Hepatocyte (in vitro differentiated cells): ENCODE measurements at regions not wholly inside any gene's neighbourhood (a gene's known extent, or its start where the extent isn't known, plus 50 kb on each side); places are given as distances from the start of the nearest gene placed in this dataset.

Experiments used
- DNase-seq: peaks from one replicate; pipeline ENCODE4 v3.0.0-alpha.2; 2016; ENCODE audit warnings: low spot score
- H2AFZ ChIP-seq: fragments of 200-600 bp; sonication (generic); 2 replicates; pipeline ENCODE4 v1.6.0; 2016; ENCODE audit warnings: antibody characterized with exemption, mild to moderate bottlenecking
- H3K27ac ChIP-seq: fragments of 200-600 bp; sonication (generic); 2 replicates; pipeline ENCODE4 v1.5.1; 2016; ENCODE audit warnings: mild to moderate bottlenecking
- H3K27me3 ChIP-seq: fragments of 200-600 bp; sonication (generic); 2 replicates; pipeline ENCODE4 v1.6.1; 2016
- H3K36me3 ChIP-seq: fragments of 200-600 bp; sonication (generic); replicated peaks from 2 replicates; pipeline ENCODE4 v1.5.1; 2016; ENCODE audit warnings: low read depth; ENCODE audit not compliant: insufficient read depth
- H3K4me1 ChIP-seq: fragments of 200-600 bp; sonication (generic); 2 replicates; pipeline ENCODE4 v1.5.1; 2016; ENCODE audit warnings: mild to moderate bottlenecking, moderate library complexity; ENCODE audit not compliant: insufficient read depth
- H3K4me2 ChIP-seq: fragments of 200-600 bp; sonication (generic); 2 replicates; pipeline ENCODE4 v1.6.0; 2016
- H3K4me3 ChIP-seq: fragments of 200-600 bp; sonication (generic); 2 replicates; pipeline ENCODE4 v1.5.1; 2016; ENCODE audit warnings: mild to moderate bottlenecking
- H3K79me2 ChIP-seq: fragments of 200-600 bp; sonication (generic); 2 replicates; pipeline ENCODE4 v1.6.0; 2017; ENCODE audit warnings: mild to moderate bottlenecking
- H3K9me2 ChIP-seq: fragments of 200-600 bp; sonication (generic); replicated peaks from 2 replicates; pipeline ENCODE4 v1.6.0; 2017; ENCODE audit warnings: mild to moderate bottlenecking; ENCODE audit not compliant: insufficient read depth
- H3K9me3 ChIP-seq: fragments of 200-600 bp; sonication (generic); 2 replicates; pipeline ENCODE4 v1.5.1; 2016; ENCODE audit warnings: low read depth, mild to moderate bottlenecking
- H4K20me1 ChIP-seq: fragments of 200-600 bp; sonication (generic); 2 replicates; pipeline ENCODE4 v1.6.0; 2016; ENCODE audit warnings: mild to moderate bottlenecking; ENCODE audit not compliant: insufficient read depth, poor library complexity, severe bottlenecking
- CTCF ChIP-seq: fragments of 200-600 bp; sonication (generic); IDR thresholded peaks from 2 replicates; pipeline ENCODE4 v1.5.1; 2016; ENCODE audit warnings: antibody characterized with exemption, mild to moderate bottlenecking; ENCODE audit not compliant: poor library complexity
- EZH2 ChIP-seq: fragments of 200-600 bp; sonication (generic); IDR thresholded peaks from 2 replicates; pipeline ENCODE4 v1.6.1; 2016; ENCODE audit warnings: antibody characterized with exemption, mild to moderate bottlenecking, borderline replicate concordance
- EZH2phosphoT487 ChIP-seq: fragments of 200-600 bp; sonication (generic); IDR thresholded peaks from one replicate; pipeline ENCODE4 v1.6.1; 2018; ENCODE audit warnings: antibody characterized with exemption, mild to moderate bottlenecking, low read depth, moderate library complexity; ENCODE audit not compliant: unreplicated experiment, severe bottlenecking
- WGBS: methylation state at CpG from one replicate; pipeline ENCODE4 v1.1.6; 2016; ENCODE audit warnings: low lambda C conversion rate; ENCODE audit errors: missing lambda C conversion rate; 5-methylcytosine and 5-hydroxymethylcytosine counted together

GRCh38 chr7:86282014-86282682 lies 361.6 kb upstream of the GRM3 start:
- H3K36me3 ChIP-seq = no peaks in the 10 kb centered on the region

GRCh38 chr7:86280150-86280549 lies 363.6 kb upstream of the GRM3 start:
- Histone ChIP-seq H3K36me3 (no peaks in the 10 kb centered on the region), H3K4me2 (no peak overlapping the region), H4K20me1 (peaks cover 2% of the 10 kb centered on the region), H3K27me3 (no peaks in the 10 kb centered on the region), H3K9me2 (no peaks in the 10 kb centered on the region), H2AFZ (no peak overlapping the region), H3K27ac (no peak overlapping the region), H3K79me2 (no peaks in the 10 kb centered on the region), H3K9me3 (no peaks in the 10 kb centered on the region), H3K4me3 (no peak overlapping the region), H3K4me1 (no peaks in the 10 kb centered on the region)
- TF ChIP-seq CTCF (no peak), EZH2phosphoT487 (no peak), EZH2 (no peak)
- no peak for DNase-seq

More at GRCh38 chr7:86282014-86282682, 361.6 kb upstream of the GRM3 start:
- TF ChIP-seq EZH2 (no peak), CTCF (no peak), EZH2phosphoT487 (no peak)
- Histone ChIP-seq H3K9me2 (no peaks in the 10 kb centered on the region), H3K4me1 (no peaks in the 10 kb centered on the region), H2AFZ (no peak overlapping the region), H3K27ac (no peak overlapping the region), H3K4me3 (no peak overlapping the region), H4K20me1 (peaks cover 2% of the 10 kb centered on the region), H3K4me2 (no peak overlapping the region), H3K27me3 (no peaks in the 10 kb centered on the region), H3K79me2 (no peaks in the 10 kb centered on the region), H3K9me3 (no peaks in the 10 kb centered on the region)
- WGBS = 94% methylated on average over 28 of the region's 38 CpGs
- peak; percentile 4 for DNase-seq

GRCh38 chr7:86262781-86263180 lies 380.9 kb upstream of the GRM3 start:
- Histone ChIP-seq H3K9me2 (no peaks in the 10 kb centered on the region), H3K36me3 (no peaks in the 10 kb centered on the region), H3K4me2 (no peak overlapping the region), H4K20me1 (no peaks in the 10 kb centered on the region), H2AFZ (no peak overlapping the region), H3K79me2 (no peaks in the 10 kb centered on the region), H3K9me3 (no peaks in the 10 kb centered on the region), H3K4me3 (no peak overlapping the region), H3K27ac (no peak overlapping the region), H3K27me3 (no peaks in the 10 kb centered on the region), H3K4me1 (no peaks in the 10 kb centered on the region)
- WGBS = 94% methylated on average over 2 of the region's 2 CpGs
- TF ChIP-seq EZH2phosphoT487 (no peak), EZH2 (no peak), CTCF (no peak)
- no peak for DNase-seq

GRCh38 chr7:86257894-86258293 lies 385.8 kb upstream of the GRM3 start:
- Histone ChIP-seq H3K79me2 (no peaks in the 10 kb centered on the region), H3K27me3 (no peaks in the 10 kb centered on the region), H3K9me2 (no peaks in the 10 kb centered on the region), H3K9me3 (no peaks in the 10 kb centered on the region), H3K4me2 (no peak overlapping the region), H2AFZ (no peak overlapping the region), H4K20me1 (no peaks in the 10 kb centered on the region), H3K4me1 (no peaks in the 10 kb centered on the region), H3K4me3 (no peak overlapping the region), H3K27ac (no peak overlapping the region), H3K36me3 (no peaks in the 10 kb centered on the region)
- no peak for TF ChIP-seq CTCF
- TF ChIP-seq EZH2 = no peak
- TF ChIP-seq EZH2phosphoT487 = no peak
- no peak for DNase-seq
- WGBS = 93% methylated on average over 4 of the region's 4 CpGs
